Left ventricle myocardium inferior (tissue), 1 donor: ENCODE measurements at regions not wholly inside any gene's neighbourhood (a gene's known extent, or its start where the extent isn't known, plus 50 kb on each side); places are given as distances from the start of the nearest gene placed in this dataset.

Source experiments
- DNase-seq: peaks from one replicate; pipeline ENCODE4 v3.0.0-alpha.2; 2020
- H3K27ac ChIP-seq: fragments of 200-600 bp; replicated peaks from 2 replicates; pipeline ENCODE4 v1.8.0; 2021
- H3K27me3 ChIP-seq: fragments of 200-600 bp; 2 replicates; pipeline ENCODE4 v1.8.0; 2021; ENCODE audit warnings: low read depth
- H3K36me3 ChIP-seq: fragments of 200-600 bp; 2 replicates; pipeline ENCODE4 v1.8.0; 2021
- H3K4me1 ChIP-seq: fragments of 200-600 bp; 2 replicates; pipeline ENCODE4 v1.8.0; 2021
- H3K4me3 ChIP-seq: fragments of 200-600 bp; 2 replicates; pipeline ENCODE4 v1.8.0; 2021; ENCODE audit warnings: mild to moderate bottlenecking, moderate library complexity
- H3K9me3 ChIP-seq: fragments of 200-600 bp; replicated peaks from 2 replicates; pipeline ENCODE4 v1.8.0; 2021
- CTCF ChIP-seq: fragments of 200-600 bp; IDR thresholded peaks from 2 replicates; pipeline ENCODE4 v1.8.0; 2021; ENCODE audit warnings: antibody characterized with exemption, mild to moderate bottlenecking, borderline replicate concordance
- intact Hi-C: fragments of 100-400 bp; cut with micrococcal nuclease; formaldehyde crosslinking; loops from one replicate; pipeline ENCODE4 v1.11.0; 2022
- donor health status: DM: no; HTN: yes; CAD: no; lungs with severe emphysema.

- no peak for DNase-seq
- Histone ChIP-seq H3K4me1 (no peaks in the 10 kb centered on the region), H3K36me3 (no peaks in the 10 kb centered on the region), H3K9me3 (no peaks in the 10 kb centered on the region), H3K4me3 (no peak overlapping the region), H3K27ac (no peak overlapping the region), H3K27me3 (peaks cover 11% of the 10 kb centered on the region)
- TF ChIP-seq CTCF = no peak
- intact Hi-C loops = no loop called here
Observed at GRCh38 chr20:39294137-39294725, 332.1 kb downstream of the DHX35 start.

- no peaks in the 10 kb centered on the region for H3K9me3 ChIP-seq
- H3K27ac ChIP-seq = no peak overlapping the region
- H3K36me3 ChIP-seq = no peaks in the 10 kb centered on the region
- no peak for TF ChIP-seq CTCF
- H3K4me3 ChIP-seq = no peak overlapping the region
- intact Hi-C loops = no loop called here
- H3K27me3 ChIP-seq = peaks cover 8% of the 10 kb centered on the region
- no peak for DNase-seq
- no peaks in the 10 kb centered on the region for H3K4me1 ChIP-seq
Observed at GRCh38 chr20:39292193-39292736, 330.1 kb downstream of the DHX35 start.

- intact Hi-C loops = no loop called here
- no peak overlapping the region for H3K4me3 ChIP-seq
- no peak for DNase-seq
- no peak for TF ChIP-seq CTCF
- H3K36me3 ChIP-seq = no peaks in the 10 kb centered on the region
- peaks cover 11% of the 10 kb centered on the region for H3K27me3 ChIP-seq
- no peak overlapping the region for H3K27ac ChIP-seq
- no peaks in the 10 kb centered on the region for H3K9me3 ChIP-seq
- H3K4me1 ChIP-seq = no peaks in the 10 kb centered on the region
Observed at GRCh38 chr20:39291301-39291700, 329.2 kb downstream of the DHX35 start.

- no peak for TF ChIP-seq CTCF
- no peaks in the 10 kb centered on the region for H3K9me3 ChIP-seq
- H3K4me3 ChIP-seq = no peak overlapping the region
- no peaks in the 10 kb centered on the region for H3K4me1 ChIP-seq
- intact Hi-C loops = no loop called here
- peaks cover 18% of the 10 kb centered on the region for H3K27me3 ChIP-seq
- no peaks in the 10 kb centered on the region for H3K36me3 ChIP-seq
- DNase-seq = no peak
- H3K27ac ChIP-seq = no peak overlapping the region
Observed at GRCh38 chr20:39290575-39290974, 328.4 kb downstream of the DHX35 start.

GRCh38 chr20:39289831-39290230 lies 327.7 kb downstream of the DHX35 start:
- Histone ChIP-seq H3K27me3 (peaks cover 22% of the 10 kb centered on the region), H3K4me3 (no peak overlapping the region), H3K36me3 (no peaks in the 10 kb centered on the region), H3K4me1 (no peaks in the 10 kb centered on the region), H3K9me3 (no peaks in the 10 kb centered on the region), H3K27ac (no peak overlapping the region)
- intact Hi-C loops = no loop called here
- no peak for TF ChIP-seq CTCF
- DNase-seq = no peak
